ENCODE measurements at regions not wholly inside any gene's neighbourhood (a gene's known extent, or its start where the extent isn't known, plus 50 kb on each side); places are given as distances from the start of the nearest gene placed in this dataset.

DNA sequence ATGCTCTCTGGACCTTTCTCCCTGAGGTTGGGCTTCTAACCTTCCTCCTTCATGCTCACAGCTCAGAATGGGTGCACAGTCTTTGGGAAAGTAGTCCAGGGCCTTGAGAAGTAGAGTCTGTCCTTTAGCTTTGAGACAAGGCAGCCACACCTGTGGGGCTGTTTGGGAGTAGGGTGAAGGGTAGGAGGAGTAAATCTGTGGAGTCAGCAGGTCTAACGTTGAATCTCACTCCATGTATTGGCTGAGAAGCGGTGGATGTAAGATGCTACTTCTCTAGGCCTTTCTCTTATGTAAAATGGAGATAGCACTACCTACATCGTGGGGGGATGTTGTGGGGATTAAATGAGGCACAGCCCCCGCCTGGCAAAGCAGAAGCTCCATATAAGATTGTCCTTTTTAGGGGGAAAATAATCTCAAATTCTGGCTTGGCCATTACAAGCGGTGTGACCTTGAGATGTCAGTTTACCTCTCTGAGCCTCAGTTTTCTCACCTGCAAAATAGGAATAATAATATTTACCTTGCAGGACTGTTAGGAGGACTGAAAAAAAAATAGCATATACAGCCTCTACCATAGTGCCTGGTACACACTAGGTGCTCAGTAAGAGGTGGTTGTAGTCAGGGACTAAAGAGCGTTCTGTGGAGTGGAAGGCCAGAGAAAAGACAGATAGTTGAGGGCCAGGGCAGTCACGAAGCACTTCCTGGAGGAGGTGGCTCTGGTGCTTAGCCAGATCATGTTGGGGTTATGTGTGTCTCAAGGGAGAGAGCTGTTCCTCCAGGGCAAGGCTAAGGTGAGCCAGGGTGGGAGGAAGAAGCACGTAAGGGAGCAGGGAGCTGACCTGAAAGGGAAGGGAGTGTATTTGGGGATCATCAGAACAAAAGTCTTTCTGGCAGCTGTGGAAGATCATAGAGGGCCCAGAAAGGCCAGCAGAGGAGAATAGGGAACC lies 82.8 kb upstream of the MRPS22 start:
- TF ChIP-seq SMC3 (conservative IDR thresholded peaks at IDR 0.05; ENCODE audit: insufficient read depth, low read depth, low read length) (no peak), ZNF444 (CRISPR knock-in tag; IDR thresholded peaks at IDR 0.05) (no peak), SMARCC2 (IDR thresholded peaks at IDR 0.05; ENCODE audit: low read depth) (no peak), EP300 (IDR thresholded peaks at IDR 0.05; ENCODE audit: low read length) (no peak), FOXA1 (IDR thresholded peaks at IDR 0.05; ENCODE audit: borderline replicate concordance) (no peak), ZFP36 (IDR thresholded peaks at IDR 0.05; ENCODE audit: low read depth, low read length, partially characterized antibody) (peak; percentile 74), ZNF121 (CRISPR knock-in tag; conservative IDR thresholded peaks at IDR 0.05) (no peak), POLR2A (conservative IDR thresholded peaks at IDR 0.05) (no peak), JUND (IDR thresholded peaks at IDR 0.05; ENCODE audit: borderline replicate concordance, low read depth, low read length) (no peak), JUND (tag; IDR thresholded peaks at IDR 0.05; ENCODE audit: borderline replicate concordance, low read depth, low read length) (no peak), ZNF24 (IDR thresholded peaks at IDR 0.05) (no peak), CXXC5 (CRISPR knock-in tag; IDR thresholded peaks at IDR 0.05) (no peak)
- TF ChIP-seq, protein P1, sequence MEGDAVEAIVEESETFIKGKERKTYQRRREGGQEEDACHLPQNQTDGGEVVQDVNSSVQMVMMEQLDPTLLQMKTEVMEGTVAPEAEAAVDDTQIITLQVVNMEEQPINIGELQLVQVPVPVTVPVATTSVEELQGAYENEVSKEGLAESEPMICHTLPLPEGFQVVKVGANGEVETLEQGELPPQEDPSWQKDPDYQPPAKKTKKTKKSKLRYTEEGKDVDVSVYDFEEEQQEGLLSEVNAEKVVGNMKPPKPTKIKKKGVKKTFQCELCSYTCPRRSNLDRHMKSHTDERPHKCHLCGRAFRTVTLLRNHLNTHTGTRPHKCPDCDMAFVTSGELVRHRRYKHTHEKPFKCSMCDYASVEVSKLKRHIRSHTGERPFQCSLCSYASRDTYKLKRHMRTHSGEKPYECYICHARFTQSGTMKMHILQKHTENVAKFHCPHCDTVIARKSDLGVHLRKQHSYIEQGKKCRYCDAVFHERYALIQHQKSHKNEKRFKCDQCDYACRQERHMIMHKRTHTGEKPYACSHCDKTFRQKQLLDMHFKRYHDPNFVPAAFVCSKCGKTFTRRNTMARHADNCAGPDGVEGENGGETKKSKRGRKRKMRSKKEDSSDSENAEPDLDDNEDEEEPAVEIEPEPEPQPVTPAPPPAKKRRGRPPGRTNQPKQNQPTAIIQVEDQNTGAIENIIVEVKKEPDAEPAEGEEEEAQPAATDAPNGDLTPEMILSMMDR (IDR thresholded peaks at IDR 0.05 in 2 of 3, conservative IDR thresholded peaks at IDR 0.05 in 1 of 3; ENCODE audit: insufficient read depth in 2 of 3, low read depth in 1 of 3, low read length in 3 of 3) = no peak
- TF ChIP-seq, protein P2, sequence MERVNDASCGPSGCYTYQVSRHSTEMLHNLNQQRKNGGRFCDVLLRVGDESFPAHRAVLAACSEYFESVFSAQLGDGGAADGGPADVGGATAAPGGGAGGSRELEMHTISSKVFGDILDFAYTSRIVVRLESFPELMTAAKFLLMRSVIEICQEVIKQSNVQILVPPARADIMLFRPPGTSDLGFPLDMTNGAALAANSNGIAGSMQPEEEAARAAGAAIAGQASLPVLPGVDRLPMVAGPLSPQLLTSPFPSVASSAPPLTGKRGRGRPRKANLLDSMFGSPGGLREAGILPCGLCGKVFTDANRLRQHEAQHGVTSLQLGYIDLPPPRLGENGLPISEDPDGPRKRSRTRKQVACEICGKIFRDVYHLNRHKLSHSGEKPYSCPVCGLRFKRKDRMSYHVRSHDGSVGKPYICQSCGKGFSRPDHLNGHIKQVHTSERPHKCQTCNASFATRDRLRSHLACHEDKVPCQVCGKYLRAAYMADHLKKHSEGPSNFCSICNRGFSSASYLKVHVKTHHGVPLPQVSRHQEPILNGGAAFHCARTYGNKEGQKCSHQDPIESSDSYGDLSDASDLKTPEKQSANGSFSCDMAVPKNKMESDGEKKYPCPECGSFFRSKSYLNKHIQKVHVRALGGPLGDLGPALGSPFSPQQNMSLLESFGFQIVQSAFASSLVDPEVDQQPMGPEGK (CRISPR knock-in tag; IDR thresholded peaks at IDR 0.05; ENCODE audit: borderline replicate concordance) = no peak
- TF ChIP-seq, protein P3, sequence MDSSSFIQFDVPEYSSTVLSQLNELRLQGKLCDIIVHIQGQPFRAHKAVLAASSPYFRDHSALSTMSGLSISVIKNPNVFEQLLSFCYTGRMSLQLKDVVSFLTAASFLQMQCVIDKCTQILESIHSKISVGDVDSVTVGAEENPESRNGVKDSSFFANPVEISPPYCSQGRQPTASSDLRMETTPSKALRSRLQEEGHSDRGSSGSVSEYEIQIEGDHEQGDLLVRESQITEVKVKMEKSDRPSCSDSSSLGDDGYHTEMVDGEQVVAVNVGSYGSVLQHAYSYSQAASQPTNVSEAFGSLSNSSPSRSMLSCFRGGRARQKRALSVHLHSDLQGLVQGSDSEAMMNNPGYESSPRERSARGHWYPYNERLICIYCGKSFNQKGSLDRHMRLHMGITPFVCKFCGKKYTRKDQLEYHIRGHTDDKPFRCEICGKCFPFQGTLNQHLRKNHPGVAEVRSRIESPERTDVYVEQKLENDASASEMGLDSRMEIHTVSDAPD (CRISPR knock-in tag; IDR thresholded peaks at IDR 0.05) = no peak
